AG09319 (cell line): ENCODE measurements at regions not wholly inside any gene's neighbourhood (a gene's known extent, or its start where the extent isn't known, plus 50 kb on each side); places are given as distances from the start of the nearest gene placed in this dataset.

Experiments used
- DNase-seq: peaks from one replicate; pipeline ENCODE4 v3.0.0-alpha.2; 2010; ENCODE audit warnings: low read depth; ENCODE audit errors: extremely low read depth
- CTCF ChIP-seq: IDR thresholded peaks from 2 replicates; pipeline ENCODE4 v1.5.1; 2011; ENCODE audit warnings: low read depth, mild to moderate bottlenecking, inconsistent platforms, low read length, moderate library complexity

- no peak for DNase-seq
- no peak for TF ChIP-seq CTCF
Observed at GRCh38 chr6:22896696-22897095, 327.3 kb downstream of the HDGFL1 start.

GRCh38 chr6:22899426-22899825 is 330.1 kb downstream of the HDGFL1 start:
- TF ChIP-seq CTCF, result no peak
- no peak for DNase-seq

- no peak for TF ChIP-seq CTCF
- no peak for DNase-seq
Observed at GRCh38 chr6:22903826-22904225, 334.5 kb downstream of the HDGFL1 start.

GRCh38 chr6:22904431-22904830 is 335.1 kb downstream of the HDGFL1 start:
- DNase-seq, result no peak
- TF ChIP-seq CTCF, result no peak

GRCh38 chr6:22906091-22906549 is 336.8 kb downstream of the HDGFL1 start:
- peak; percentile 21 for TF ChIP-seq CTCF
- DNase-seq, result no peak

- no peak for TF ChIP-seq CTCF
- DNase-seq, result no peak
Observed at GRCh38 chr6:22907085-22907484, 337.7 kb downstream of the HDGFL1 start.

GRCh38 chr6:22910370-22910769 is 341.0 kb downstream of the HDGFL1 start:
- DNase-seq, result no peak
- no peak for TF ChIP-seq CTCF
